Fibroblast of the conjunctiva (primary cell): ENCODE measurements at regions not wholly inside any gene's neighbourhood (a gene's known extent, or its start where the extent isn't known, plus 50 kb on each side); places are given as distances from the start of the nearest gene placed in this dataset.
A peak's percentile ranks its signal among the peaks of the same experiment; 100 is the strongest.

Experiments used
- DNase-seq: peaks from one replicate; pipeline ENCODE4 v3.0.0-alpha.2; 2010; ENCODE audit warnings: low read depth

- peak; percentile 13 for DNase-seq
Observed at GRCh38 chr14:62006116-62006731, 244.0 kb downstream of the SNAPC1 start.

- no peak for DNase-seq
Observed at GRCh38 chr14:62015243-62015642, 253.0 kb downstream of the SNAPC1 start.

DNA sequence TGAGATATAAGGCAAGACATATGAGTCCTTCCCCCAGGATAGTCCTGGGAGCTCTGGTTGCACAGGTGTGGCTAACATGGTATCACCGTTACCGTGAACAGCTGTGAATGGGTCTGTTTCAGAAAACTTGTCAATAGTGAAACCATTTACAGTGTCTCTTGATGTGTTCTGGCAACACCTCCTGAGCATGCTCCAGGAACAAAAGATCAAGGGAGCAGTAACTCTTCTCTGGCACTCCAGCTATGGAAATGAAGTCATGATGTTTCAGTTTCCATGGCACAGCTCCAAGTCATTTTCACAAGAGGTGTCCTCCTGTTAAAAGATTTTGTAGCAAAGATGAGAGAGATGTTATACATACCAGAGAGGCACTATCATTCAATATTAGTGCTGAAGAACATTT, 253.7 kb downstream of the SNAPC1 start:
- peak; percentile 14 for DNase-seq

DNA sequence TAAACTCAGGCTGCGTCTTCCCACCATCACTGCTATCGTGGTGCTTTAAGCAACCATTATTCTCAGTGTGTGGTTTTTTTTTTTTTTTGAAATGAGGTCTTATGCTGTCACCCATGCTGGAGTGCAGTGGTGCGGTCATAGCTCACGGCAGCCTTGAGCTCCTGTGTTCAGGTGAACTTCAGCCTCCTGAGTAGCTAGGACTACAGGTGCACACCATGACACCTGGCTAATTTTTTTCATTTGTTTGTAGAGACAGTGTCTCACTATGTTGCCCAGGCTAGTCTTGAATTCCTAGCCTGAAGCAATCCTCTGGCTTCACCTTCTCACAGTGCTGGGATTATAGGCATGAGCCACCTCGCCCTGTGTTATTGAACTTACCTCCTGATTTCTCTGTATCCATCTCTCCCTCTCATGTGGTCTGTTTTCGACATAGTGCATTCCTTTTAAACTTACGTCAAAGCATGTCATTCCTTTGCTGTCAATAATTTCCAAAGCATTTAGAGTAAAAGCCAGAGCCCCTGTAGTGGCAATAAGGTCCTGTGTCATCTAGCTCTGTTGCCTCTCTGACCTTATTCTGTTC, 255.5 kb downstream of the SNAPC1 start:
- DNase-seq = no peak

GRCh38 chr14:62018606-62019005, 256.4 kb downstream of the SNAPC1 start:
- DNase-seq = no peak

DNA sequence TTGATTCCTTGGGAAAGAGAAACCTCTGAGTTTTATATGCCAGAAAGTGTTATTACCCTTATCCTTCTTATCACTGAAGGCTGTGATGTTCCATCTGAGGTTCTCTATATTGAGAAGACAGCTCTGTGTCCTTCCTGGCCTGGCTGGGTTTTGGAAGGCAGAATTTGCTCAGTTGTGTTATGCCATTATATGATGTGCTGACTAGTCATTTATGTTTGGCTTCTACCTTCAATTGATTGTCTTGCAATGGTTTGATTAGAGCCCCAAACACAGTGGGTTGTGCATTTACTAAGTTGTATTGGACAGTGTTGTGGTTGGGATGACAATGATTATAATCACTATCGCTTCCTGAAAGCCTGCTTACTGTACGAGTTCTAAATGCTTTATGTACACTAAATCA, 265.7 kb downstream of the SNAPC1 start:
- no peak for DNase-seq

GRCh38 chr14:62029569-62029924, 267.3 kb downstream of the SNAPC1 start:
- DNase-seq = no peak

GRCh38 chr14:62030387-62030786, 268.2 kb downstream of the SNAPC1 start:
- DNase-seq = no peak

- no peak for DNase-seq
Observed at GRCh38 chr14:62031504-62031903, 269.3 kb downstream of the SNAPC1 start.

DNA sequence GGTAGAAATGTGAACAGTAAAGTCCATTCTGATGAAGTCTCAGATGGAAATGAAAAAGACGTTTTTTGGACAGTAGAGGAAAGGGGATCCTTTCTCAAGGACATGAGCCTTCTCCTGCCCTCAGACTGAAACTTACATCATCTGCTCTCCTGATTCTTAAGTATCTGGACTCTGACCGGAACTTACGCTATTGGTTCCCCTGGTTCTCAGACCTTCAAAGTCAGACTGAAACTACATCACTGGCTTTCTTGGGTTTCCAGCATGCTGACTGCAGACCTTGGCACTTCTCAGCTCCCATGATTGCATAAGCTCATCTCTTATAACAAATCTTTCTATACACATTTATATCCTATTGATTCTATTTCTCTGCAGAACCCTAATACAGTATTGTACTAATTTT, 291.0 kb downstream of the SNAPC1 start:
- DNase-seq = no peak

GRCh38 chr14:62056789-62057188, 294.6 kb downstream of the SNAPC1 start:
- no peak for DNase-seq

- no peak for DNase-seq
Observed at GRCh38 chr14:62062645-62063044, 300.4 kb downstream of the SNAPC1 start.

DNA sequence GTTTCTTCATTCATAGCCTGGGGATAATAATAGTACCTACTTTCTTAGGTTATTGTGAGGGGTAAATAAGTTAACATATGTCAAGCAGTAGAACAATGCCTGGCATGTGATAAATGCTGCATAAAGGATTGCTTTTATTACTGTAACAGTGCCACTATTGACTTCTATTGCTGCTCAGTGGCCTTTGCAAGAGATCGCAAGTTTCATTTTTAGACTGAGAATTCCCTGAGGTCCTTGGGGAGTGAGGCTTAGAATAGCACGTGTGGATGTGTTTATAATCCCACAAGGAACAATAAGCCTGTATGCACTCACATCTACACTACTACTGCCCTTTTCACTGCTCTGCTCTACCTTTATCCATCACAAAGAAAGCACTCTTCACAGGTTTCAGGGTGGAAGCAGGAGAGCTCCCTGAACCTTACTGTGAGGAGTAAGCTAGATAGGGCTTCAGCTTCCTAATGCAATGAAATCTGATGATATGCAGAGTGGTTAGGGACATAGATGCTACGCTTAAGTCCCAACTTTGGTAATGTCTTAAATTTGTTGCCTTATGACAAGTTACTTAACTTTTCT, 302.6 kb downstream of the SNAPC1 start:
- no peak for DNase-seq

GRCh38 chr14:62066304-62066703, 304.1 kb downstream of the SNAPC1 start:
- no peak for DNase-seq

- no peak for DNase-seq
Observed at GRCh38 chr14:62071039-62071438, 308.8 kb downstream of the SNAPC1 start.

- DNase-seq = no peak
Observed at GRCh38 chr14:62076368-62076767, 314.1 kb downstream of the SNAPC1 start.

- no peak for DNase-seq
Observed at GRCh38 chr14:62076825-62077605, 314.8 kb downstream of the SNAPC1 start.

GRCh38 chr14:62077676-62078261, 315.5 kb downstream of the SNAPC1 start:
- DNase-seq = no peak

- no peak for DNase-seq
Observed at GRCh38 chr14:62079038-62079437, 316.8 kb downstream of the SNAPC1 start.

GRCh38 chr14:62081012-62081612, 318.9 kb downstream of the SNAPC1 start:
- DNase-seq = no peak

DNA sequence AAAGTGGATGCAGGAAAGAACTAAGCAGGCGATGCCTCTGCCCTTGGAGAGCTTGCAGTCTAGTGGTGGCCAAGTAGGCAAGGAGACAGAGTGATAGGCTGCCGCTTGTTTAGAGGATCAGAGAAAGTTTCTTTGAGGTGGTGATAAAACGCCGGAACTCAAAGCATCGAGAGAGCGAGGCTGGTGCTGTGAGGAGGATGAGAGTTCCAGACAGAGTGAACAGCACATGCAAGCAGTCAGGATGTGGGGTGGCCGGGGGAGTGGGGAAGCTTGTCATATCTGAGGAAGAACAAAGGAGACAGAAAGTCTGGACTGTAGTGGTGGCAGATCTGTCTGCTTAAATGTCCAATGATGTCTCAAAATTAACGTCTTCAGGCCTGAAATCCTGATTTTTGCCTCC, 319.7 kb downstream of the SNAPC1 start:
- no peak for DNase-seq

- no peak for DNase-seq
Observed at GRCh38 chr14:62082779-62083178, 320.6 kb downstream of the SNAPC1 start.
